ENCODE measurements at regions not wholly inside any gene's neighbourhood (a gene's known extent, or its start where the extent isn't known, plus 50 kb on each side); places are given as distances from the start of the nearest gene placed in this dataset.
A peak's percentile ranks its signal among the peaks of the same experiment; 100 is the strongest.
"Not testable (repeated sequence)": the region's sequence is repeated elsewhere in the genome, so short reads cannot be mapped to it uniquely, and the experiment has no call there.

DNA sequence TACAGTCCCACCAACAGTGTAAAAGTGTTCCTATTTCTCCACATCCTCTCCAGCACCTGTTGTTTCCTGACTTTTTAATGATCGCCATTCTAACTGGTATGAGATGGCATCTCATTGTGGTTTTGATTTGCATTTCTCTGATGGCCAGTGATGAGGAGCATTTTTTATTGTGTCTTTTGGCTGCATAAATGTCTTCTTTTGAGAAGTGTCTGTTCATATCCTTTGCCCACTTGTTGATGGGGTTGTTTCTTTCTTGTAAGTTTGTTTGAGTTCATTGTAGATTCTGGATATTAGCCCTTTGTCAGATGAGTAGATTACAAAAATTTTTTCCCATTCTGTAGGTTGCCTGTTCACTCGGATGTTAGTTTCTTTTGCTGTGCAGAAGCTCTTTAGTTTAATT lies 218.9 kb downstream of the SPANXN4 start:
- H3K4me3 ChIP-seq (ENCODE audit: low read length in 2 of 2); H3K4me1 ChIP-seq (ENCODE audit: control insufficient read depth in 2 of 2, insufficient read depth in 2 of 2, low read length in 2 of 2); H3K27ac ChIP-seq (ENCODE audit: low read depth in 1 of 2, low read length in 1 of 2); DNase-seq (ENCODE audit: low read depth in 6 of 9, low spot score in 9 of 9); H3K27me3 ChIP-seq (ENCODE audit: control insufficient read depth in 2 of 2, insufficient read depth in 1 of 2, low read length in 1 of 2); H3K9me3 ChIP-seq (ENCODE audit: control insufficient read depth in 2 of 2, insufficient read depth in 1 of 2, low read length in 1 of 2); H3K36me3 ChIP-seq (ENCODE audit: control insufficient read depth in 2 of 2, insufficient read depth in 2 of 2, low read length in 1 of 2): not testable (repeated sequence)
- WGBS, result 68% methylated on average over 2 of the region's 2 CpGs

- Histone ChIP-seq H3K27me3 (ENCODE audit: control insufficient read depth in 2 of 2, insufficient read depth in 1 of 2, low read length in 1 of 2) (no peaks in the 10 kb centered on the region), H3K4me3 (ENCODE audit: low read length in 2 of 2) (no peak overlapping the region), H3K4me1 (ENCODE audit: control insufficient read depth in 2 of 2, insufficient read depth in 2 of 2, low read length in 2 of 2) (no peaks in the 10 kb centered on the region), H3K36me3 (ENCODE audit: control insufficient read depth in 2 of 2, insufficient read depth in 2 of 2, low read length in 1 of 2) (no peaks in the 10 kb centered on the region), H3K9me3 (ENCODE audit: control insufficient read depth in 2 of 2, insufficient read depth in 1 of 2, low read length in 1 of 2) (no peaks in the 10 kb centered on the region), H3K27ac (ENCODE audit: low read depth in 1 of 2, low read length in 1 of 2) (no peak overlapping the region)
- DNase-seq (ENCODE audit: low read depth in 6 of 9, low spot score in 9 of 9), result no peak
- WGBS, result 94% methylated on average over 1 of the region's 1 CpG
These were observed 214.9 kb downstream of the SPANXN4 start for GRCh38 chrX:143240658-143241057.

DNA sequence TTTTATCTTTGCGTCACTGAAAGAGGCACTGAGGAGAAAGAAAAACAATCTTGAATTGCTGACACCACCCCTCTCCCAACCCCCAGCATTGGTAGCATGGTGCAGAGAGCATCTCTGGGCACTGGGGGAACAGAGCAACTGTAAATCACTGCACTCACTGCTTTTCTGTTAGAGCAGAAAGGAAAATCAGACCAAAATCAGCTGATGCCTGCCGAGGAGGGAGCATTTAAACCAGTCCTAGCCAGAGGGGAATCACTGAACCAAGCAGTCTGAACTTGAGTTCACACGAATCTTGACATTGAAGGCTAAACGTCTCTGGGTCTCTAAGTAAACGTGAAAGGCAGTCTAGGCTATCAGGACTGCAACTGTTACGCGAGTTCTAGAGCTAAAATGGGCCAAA lies 205.8 kb downstream of the SPANXN4 start:
- H3K4me1 ChIP-seq (ENCODE audit: control insufficient read depth in 2 of 2, insufficient read depth in 2 of 2, low read length in 2 of 2), result no peaks in the 10 kb centered on the region
- H3K4me3 ChIP-seq (ENCODE audit: low read length in 2 of 2), result no peak overlapping the region
- no peaks in the 10 kb centered on the region for H3K36me3 ChIP-seq (ENCODE audit: control insufficient read depth in 2 of 2, insufficient read depth in 2 of 2, low read length in 1 of 2)
- no peaks in the 10 kb centered on the region for H3K9me3 ChIP-seq (ENCODE audit: control insufficient read depth in 2 of 2, insufficient read depth in 1 of 2, low read length in 1 of 2)
- H3K27me3 ChIP-seq (ENCODE audit: control insufficient read depth in 2 of 2, insufficient read depth in 1 of 2, low read length in 1 of 2), result no peaks in the 10 kb centered on the region
- WGBS, result 89% methylated on average over 7 of the region's 7 CpGs
- no peak for DNase-seq (ENCODE audit: low read depth in 6 of 9, low spot score in 9 of 9)
- no peak overlapping the region for H3K27ac ChIP-seq (ENCODE audit: low read depth in 1 of 2, low read length in 1 of 2)

- H3K4me3 ChIP-seq (ENCODE audit: low read length in 2 of 2); H3K4me1 ChIP-seq (ENCODE audit: control insufficient read depth in 2 of 2, insufficient read depth in 2 of 2, low read length in 2 of 2); H3K27ac ChIP-seq (ENCODE audit: low read depth in 1 of 2, low read length in 1 of 2); H3K9me3 ChIP-seq (ENCODE audit: control insufficient read depth in 2 of 2, insufficient read depth in 1 of 2, low read length in 1 of 2); H3K36me3 ChIP-seq (ENCODE audit: control insufficient read depth in 2 of 2, insufficient read depth in 2 of 2, low read length in 1 of 2); DNase-seq (ENCODE audit: low read depth in 6 of 9, low spot score in 9 of 9); H3K27me3 ChIP-seq (ENCODE audit: control insufficient read depth in 2 of 2, insufficient read depth in 1 of 2, low read length in 1 of 2): not testable (repeated sequence)
- WGBS, result 97% methylated on average over 27 of the region's 27 CpGs
These were observed 202.9 kb downstream of the SPANXN4 start for GRCh38 chrX:143228600-143228999.

DNA sequence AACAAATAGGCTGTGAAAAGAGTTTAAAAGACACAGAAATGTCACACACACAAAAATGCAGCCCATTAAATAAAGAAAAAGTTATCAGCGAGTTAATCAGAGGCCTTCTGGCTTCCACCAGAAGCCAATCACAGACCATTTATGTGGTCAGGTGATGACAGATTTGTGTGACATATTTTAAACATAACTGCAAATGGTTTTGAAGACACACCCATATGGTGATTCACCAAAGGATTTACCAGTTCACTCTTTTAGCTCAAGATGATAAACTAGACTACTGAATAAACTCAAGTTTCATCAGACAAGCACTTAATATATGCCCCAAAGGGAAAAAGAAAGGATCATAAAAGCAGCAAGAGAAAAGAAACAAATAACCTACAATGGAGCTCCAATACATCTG lies 181.2 kb downstream of the SPANXN4 start:
- no peaks in the 10 kb centered on the region for H3K27me3 ChIP-seq (ENCODE audit: control insufficient read depth in 2 of 2, insufficient read depth in 1 of 2, low read length in 1 of 2)
- no peak overlapping the region for H3K4me3 ChIP-seq (ENCODE audit: low read length in 2 of 2)
- H3K36me3 ChIP-seq (ENCODE audit: control insufficient read depth in 2 of 2, insufficient read depth in 2 of 2, low read length in 1 of 2), result no peaks in the 10 kb centered on the region
- WGBS, result 88% methylated on average over 1 of the region's 1 CpG
- no peak for DNase-seq (ENCODE audit: low read depth in 6 of 9, low spot score in 9 of 9)
- no peak overlapping the region for H3K27ac ChIP-seq (ENCODE audit: low read depth in 1 of 2, low read length in 1 of 2)
- H3K9me3 ChIP-seq (ENCODE audit: control insufficient read depth in 2 of 2, insufficient read depth in 1 of 2, low read length in 1 of 2), result no peaks in the 10 kb centered on the region
- no peaks in the 10 kb centered on the region for H3K4me1 ChIP-seq (ENCODE audit: control insufficient read depth in 2 of 2, insufficient read depth in 2 of 2, low read length in 2 of 2)

DNA sequence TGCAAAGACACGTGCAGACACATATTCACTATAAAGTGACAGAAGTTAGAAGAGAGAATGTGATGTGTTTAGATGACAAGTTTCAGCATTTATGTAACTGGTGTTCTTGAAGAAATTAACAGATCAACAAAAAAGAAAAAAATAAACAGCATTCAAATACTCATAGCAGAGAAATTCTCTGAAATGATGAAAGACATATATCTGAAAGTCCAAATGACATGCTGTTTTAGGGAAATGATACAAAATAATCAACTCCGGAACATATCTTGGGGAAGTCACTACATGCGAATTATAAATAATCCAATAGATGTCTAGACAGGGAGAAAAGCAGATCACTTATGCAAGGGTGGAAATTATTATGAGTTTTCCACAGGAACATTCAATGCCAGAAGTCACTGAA lies 146.0 kb downstream of the SPANXN4 start:
- no peaks in the 10 kb centered on the region for H3K36me3 ChIP-seq (ENCODE audit: control insufficient read depth in 2 of 2, insufficient read depth in 2 of 2, low read length in 1 of 2)
- H3K9me3 ChIP-seq (ENCODE audit: control insufficient read depth in 2 of 2, insufficient read depth in 1 of 2, low read length in 1 of 2), result no peaks in the 10 kb centered on the region
- no peak for DNase-seq (ENCODE audit: low read depth in 6 of 9, low spot score in 9 of 9)
- 94% methylated on average over 3 of the region's 3 CpGs for WGBS
- no peaks in the 10 kb centered on the region for H3K27me3 ChIP-seq (ENCODE audit: control insufficient read depth in 2 of 2, insufficient read depth in 1 of 2, low read length in 1 of 2)
- no peaks in the 10 kb centered on the region for H3K4me1 ChIP-seq (ENCODE audit: control insufficient read depth in 2 of 2, insufficient read depth in 2 of 2, low read length in 2 of 2)
- H3K4me3 ChIP-seq (ENCODE audit: low read length in 2 of 2), result no peak overlapping the region
- H3K27ac ChIP-seq (ENCODE audit: low read depth in 1 of 2, low read length in 1 of 2), result no peak overlapping the region

DNA sequence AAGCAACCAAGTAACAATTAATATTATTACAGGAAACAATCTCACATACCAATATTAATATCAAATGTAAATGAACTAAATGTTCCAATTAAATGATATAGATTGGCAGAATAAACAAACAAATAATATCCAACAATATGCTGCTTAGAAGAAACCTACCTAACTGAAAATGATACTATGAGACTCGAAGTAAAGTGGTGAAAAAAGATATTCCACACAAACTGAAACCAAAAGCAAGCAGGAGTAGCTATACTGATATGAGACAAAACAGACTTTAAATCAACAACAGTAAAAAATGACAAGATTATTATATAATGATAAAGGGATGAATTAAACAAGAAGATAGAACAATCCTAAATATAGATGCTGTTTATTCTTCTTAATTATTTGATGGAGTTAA lies 140.1 kb downstream of the SPANXN4 start:
- whole genome bisulfite sequencing, result 47% methylated on average over 1 of the region's 1 CpG
- no peaks in the 10 kb centered on the region for H3K36me3 ChIP-seq (ENCODE audit: control insufficient read depth in 2 of 2, insufficient read depth in 2 of 2, low read length in 1 of 2)
- no peaks in the 10 kb centered on the region for H3K4me1 ChIP-seq (ENCODE audit: control insufficient read depth in 2 of 2, insufficient read depth in 2 of 2, low read length in 2 of 2)
- H3K9me3 ChIP-seq (ENCODE audit: control insufficient read depth in 2 of 2, insufficient read depth in 1 of 2, low read length in 1 of 2), result no peaks in the 10 kb centered on the region
- no peak for DNase-seq (ENCODE audit: low read depth in 6 of 9, low spot score in 9 of 9)
- no peak overlapping the region for H3K4me3 ChIP-seq (ENCODE audit: low read length in 2 of 2)
- H3K27ac ChIP-seq (ENCODE audit: low read depth in 1 of 2, low read length in 1 of 2), result no peak overlapping the region
- no peaks in the 10 kb centered on the region for H3K27me3 ChIP-seq (ENCODE audit: control insufficient read depth in 2 of 2, insufficient read depth in 1 of 2, low read length in 1 of 2)

- WGBS, result 81% methylated on average over 2 of the region's 2 CpGs
- Histone ChIP-seq H3K4me3 (ENCODE audit: low read length in 2 of 2) (no peak overlapping the region), H3K4me1 (ENCODE audit: control insufficient read depth in 2 of 2, insufficient read depth in 2 of 2, low read length in 2 of 2) (no peaks in the 10 kb centered on the region), H3K9me3 (ENCODE audit: control insufficient read depth in 2 of 2, insufficient read depth in 1 of 2, low read length in 1 of 2) (no peaks in the 10 kb centered on the region), H3K27ac (ENCODE audit: low read depth in 1 of 2, low read length in 1 of 2) (no peak overlapping the region), H3K27me3 (ENCODE audit: control insufficient read depth in 2 of 2, insufficient read depth in 1 of 2, low read length in 1 of 2) (no peaks in the 10 kb centered on the region), H3K36me3 (ENCODE audit: control insufficient read depth in 2 of 2, insufficient read depth in 2 of 2, low read length in 1 of 2) (no peaks in the 10 kb centered on the region)
- DNase-seq (ENCODE audit: low read depth in 6 of 9, low spot score in 9 of 9), result no peak
These were observed 114.0 kb downstream of the SPANXN4 start for GRCh38 chrX:143139681-143140080.

DNA sequence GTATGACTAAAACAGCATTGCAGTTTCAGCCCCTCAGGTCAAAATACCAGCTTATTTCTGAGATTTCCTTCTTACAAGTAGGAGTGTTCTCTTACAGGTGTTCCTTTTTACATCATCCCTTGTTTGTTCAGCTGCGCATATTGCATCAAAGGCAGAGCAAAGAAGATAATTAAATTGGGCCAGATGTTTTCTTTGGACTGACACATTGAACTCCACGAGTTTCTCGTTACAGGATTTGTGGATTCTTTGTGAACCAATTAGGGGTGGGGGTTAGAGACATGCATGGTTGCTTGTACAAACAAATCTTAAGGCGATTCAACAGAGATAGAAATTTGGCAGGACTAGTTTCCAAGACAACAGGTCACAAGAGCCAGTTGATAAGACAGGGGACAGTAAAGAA lies 95.7 kb downstream of the SPANXN4 start:
- WGBS, result 88% methylated on average over 4 of the region's 4 CpGs
- DNase-seq (ENCODE audit: low read depth in 6 of 9, low spot score in 9 of 9), result peak in 1 of 9 donors; percentile 1
- Histone ChIP-seq H3K27me3 (ENCODE audit: control insufficient read depth in 2 of 2, insufficient read depth in 1 of 2, low read length in 1 of 2) (no peaks in the 10 kb centered on the region), H3K4me3 (ENCODE audit: low read length in 2 of 2) (no peak overlapping the region), H3K4me1 (ENCODE audit: control insufficient read depth in 2 of 2, insufficient read depth in 2 of 2, low read length in 2 of 2) (no peaks in the 10 kb centered on the region), H3K36me3 (ENCODE audit: control insufficient read depth in 2 of 2, insufficient read depth in 2 of 2, low read length in 1 of 2) (no peaks in the 10 kb centered on the region), H3K27ac (ENCODE audit: low read depth in 1 of 2, low read length in 1 of 2) (no peak overlapping the region), H3K9me3 (ENCODE audit: control insufficient read depth in 2 of 2, insufficient read depth in 1 of 2, low read length in 1 of 2) (peaks cover 0 to 5% of the 10 kb centered on the region in 2 donors)

DNA sequence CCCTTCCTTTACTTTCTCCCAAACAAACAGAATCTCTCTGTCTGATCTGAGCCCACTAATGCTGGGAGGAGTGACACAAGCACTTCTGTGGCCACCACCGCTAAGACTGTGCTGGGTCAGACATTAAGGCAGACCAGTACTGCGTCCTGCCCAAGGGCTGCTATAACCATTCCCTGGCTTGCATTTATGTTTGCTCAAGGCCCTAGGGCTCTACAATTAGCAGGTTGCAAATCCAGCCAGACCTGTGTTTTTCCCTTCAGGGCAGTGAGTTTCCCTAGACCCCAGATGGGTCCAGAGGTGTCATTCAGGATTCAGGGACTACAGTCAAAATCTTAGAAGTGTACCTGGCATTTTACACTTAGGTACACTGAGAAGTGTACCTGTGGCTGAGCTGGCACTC lies 89.7 kb downstream of the SPANXN4 start:
- H3K36me3 ChIP-seq (ENCODE audit: control insufficient read depth in 2 of 2, insufficient read depth in 2 of 2, low read length in 1 of 2), result no peaks in the 10 kb centered on the region
- 97% methylated on average over 2 of the region's 2 CpGs for WGBS
- no peaks in the 10 kb centered on the region for H3K4me1 ChIP-seq (ENCODE audit: control insufficient read depth in 2 of 2, insufficient read depth in 2 of 2, low read length in 2 of 2)
- H3K9me3 ChIP-seq (ENCODE audit: control insufficient read depth in 2 of 2, insufficient read depth in 1 of 2, low read length in 1 of 2), result peaks cover 0 to 9% of the 10 kb centered on the region in 2 donors
- DNase-seq (ENCODE audit: low read depth in 6 of 9, low spot score in 9 of 9), result no peak
- H3K27ac ChIP-seq (ENCODE audit: low read depth in 1 of 2, low read length in 1 of 2), result no peak overlapping the region
- no peak overlapping the region for H3K4me3 ChIP-seq (ENCODE audit: low read length in 2 of 2)
- H3K27me3 ChIP-seq (ENCODE audit: control insufficient read depth in 2 of 2, insufficient read depth in 1 of 2, low read length in 1 of 2), result no peaks in the 10 kb centered on the region
